Naive B cell (primary cell): ENCODE measurements at regions not wholly inside any gene's neighbourhood (a gene's known extent, or its start where the extent isn't known, plus 50 kb on each side); places are given as distances from the start of the nearest gene placed in this dataset.
"Not testable (repeated sequence)": the region's sequence is repeated elsewhere in the genome, so short reads cannot be mapped to it uniquely, and the experiment has no call there.

ENCODE experiments used
- ATAC-seq, 2 donors: fragments of 150-1000 bp; cut with Tn5 transposase; 2 replicates each; pipeline ENCODE4 v1.10.0; 2021; ENCODE audit warnings: low read depth in 2 of 2, mild to moderate bottlenecking in 2 of 2, moderate library complexity in 2 of 2
- DNase-seq: peaks from one replicate; pipeline ENCODE4 v3.0.0; 2022
- H3K27ac Mint-ChIP-seq, 6 donors: one replicate each; pipeline ENCODE4 v1.8.0; 2020 to 2022; ENCODE audit warnings: mild to moderate bottlenecking in 6 of 6, mixed read lengths in 6 of 6, moderate library complexity in 5 of 6, inconsistent platforms in 2 of 6
- H3K27me3 Mint-ChIP-seq, 3 donors: one replicate each; pipeline ENCODE4 v1.8.0; 2021 to 2022; ENCODE audit warnings: mixed read lengths in 3 of 3, mild to moderate bottlenecking in 1 of 3
- H3K36me3 Mint-ChIP-seq, 2 donors: one replicate each; pipeline ENCODE4 v1.8.0; 2020 to 2022; ENCODE audit warnings: mixed read lengths in 2 of 2, inconsistent platforms in 1 of 2, mild to moderate bottlenecking in 1 of 2
- H3K4me1 Mint-ChIP-seq, 3 donors: one replicate each; pipeline ENCODE4 v1.8.0; 2020 to 2022; ENCODE audit warnings: mixed read lengths in 3 of 3, inconsistent platforms in 1 of 3, mild to moderate bottlenecking in 1 of 3, moderate library complexity in 1 of 3
- H3K4me3 Mint-ChIP-seq, 8 donors: one replicate each; pipeline ENCODE4 v1.8.0; 2020 to 2022; ENCODE audit warnings: mild to moderate bottlenecking in 8 of 8, mixed read lengths in 8 of 8, moderate library complexity in 8 of 8, inconsistent platforms in 2 of 8
- H3K9me3 Mint-ChIP-seq, 7 donors: one replicate each; pipeline ENCODE4 v1.8.0; 2020 to 2022; ENCODE audit warnings: mixed read lengths in 7 of 7, mild to moderate bottlenecking in 5 of 7, inconsistent platforms in 2 of 7, moderate library complexity in 1 of 7

DNA sequence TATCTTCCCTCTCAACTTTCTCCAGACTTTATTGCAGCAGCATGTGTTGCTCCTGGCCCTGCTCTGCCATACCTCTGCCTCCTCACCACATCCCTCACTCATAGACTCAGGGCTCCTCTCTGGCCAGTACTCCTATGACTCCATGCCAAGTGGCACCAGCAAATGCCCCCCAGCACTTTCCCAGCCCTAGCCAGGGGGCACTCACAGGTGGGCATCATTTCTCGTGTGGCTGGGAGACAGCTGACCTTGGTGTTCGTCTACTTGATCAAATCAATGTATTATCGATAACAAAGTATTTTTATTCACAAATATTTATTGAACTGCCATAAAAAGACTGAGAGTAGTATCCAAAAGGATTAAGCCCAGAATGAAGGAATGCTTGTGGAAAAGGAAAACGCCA lies 418.2 kb downstream of the FAM72C start:
- no peak for DNase-seq
- no peaks in the 10 kb centered on the region for H3K36me3 Mint-ChIP-seq
- peaks cover 0 to 12% (median 6%) of the 10 kb centered on the region in 3 donors for H3K27me3 Mint-ChIP-seq
- no peak for ATAC-seq
- no peak overlapping the region for H3K4me3 Mint-ChIP-seq
- peaks cover 0 to 10% (median 4%) of the 10 kb centered on the region in 7 donors for H3K9me3 Mint-ChIP-seq
- no peak overlapping the region for H3K27ac Mint-ChIP-seq
- no peaks in the 10 kb centered on the region for H3K4me1 Mint-ChIP-seq

DNA sequence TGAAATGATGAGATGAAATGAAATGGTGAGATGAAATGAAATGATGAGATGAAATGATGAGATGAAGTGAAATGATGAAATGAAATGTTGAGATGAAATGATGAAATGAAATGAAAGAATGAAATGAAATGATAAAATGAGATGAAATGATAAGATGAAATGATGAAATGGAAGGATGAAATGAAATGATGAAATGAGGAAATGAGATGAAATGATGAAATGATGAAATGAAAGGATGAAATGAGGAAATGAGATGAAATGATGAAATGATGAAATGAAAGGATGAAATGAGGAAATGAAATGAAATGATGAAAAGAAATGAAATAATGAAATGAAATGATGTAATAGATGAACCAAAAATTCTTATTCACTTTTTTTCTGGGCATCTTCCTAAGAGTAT lies 467.1 kb downstream of the FAM72C start:
- not testable (repeated sequence) for DNase-seq, ATAC-seq, H3K27ac Mint-ChIP-seq, H3K4me3 Mint-ChIP-seq
- Mint-ChIP-seq H3K4me1 (peaks cover 0 to 16% (median 6%) of the 10 kb centered on the region in 3 donors), H3K27me3 (peaks cover 4 to 24% (median 22%) of the 10 kb centered on the region in 3 donors), H3K9me3 (peaks cover 15 to 29% (median 24%) of the 10 kb centered on the region in 7 donors), H3K36me3 (peaks cover 18 to 33% of the 10 kb centered on the region in 2 donors)

DNA sequence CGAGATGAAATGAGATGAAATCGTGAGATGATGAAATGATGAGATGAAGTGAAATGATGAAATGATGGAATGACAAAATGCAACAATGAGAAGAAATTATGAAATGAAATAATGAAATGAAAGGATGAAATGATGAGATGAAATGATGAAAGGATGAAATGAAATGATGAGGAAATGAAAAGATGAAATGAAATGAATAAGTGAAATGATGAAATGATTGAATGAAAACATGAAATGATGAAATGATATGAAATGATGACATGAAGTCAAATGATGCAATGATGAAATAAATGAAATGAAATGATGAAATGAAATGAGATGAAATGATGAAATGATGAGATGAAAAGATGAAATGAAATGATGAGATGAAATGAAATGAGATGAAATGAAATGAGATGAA lies 467.7 kb downstream of the FAM72C start:
- peaks cover 4 to 24% (median 22%) of the 10 kb centered on the region in 3 donors for H3K27me3 Mint-ChIP-seq
- peak overlapping the region in 1 of 6 donors; percentile 51 for H3K27ac Mint-ChIP-seq
- not testable (repeated sequence) for DNase-seq, ATAC-seq, H3K4me3 Mint-ChIP-seq
- H3K4me1 Mint-ChIP-seq: peaks cover 0 to 16% (median 6%) of the 10 kb centered on the region in 3 donors
- peaks cover 18 to 33% of the 10 kb centered on the region in 2 donors for H3K36me3 Mint-ChIP-seq
- H3K9me3 Mint-ChIP-seq: peaks cover 15 to 29% (median 24%) of the 10 kb centered on the region in 7 donors

DNA sequence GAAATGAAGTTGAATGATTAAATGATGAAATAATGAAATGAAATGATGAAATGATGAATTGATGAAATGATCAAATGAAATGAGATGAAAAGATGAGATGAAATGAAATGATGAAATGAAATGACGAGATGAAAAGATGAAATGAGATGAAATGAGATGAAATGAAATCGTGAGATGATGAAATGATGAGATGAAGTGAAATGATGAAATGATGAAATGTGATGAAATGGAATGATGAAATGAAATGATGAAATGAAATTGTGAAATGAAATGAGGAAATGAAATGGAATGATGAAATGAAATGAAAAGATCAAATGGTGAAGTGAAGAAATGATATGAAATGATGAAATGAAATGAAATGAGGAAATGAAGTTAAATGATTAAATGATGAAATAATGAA lies 468.7 kb downstream of the FAM72C start:
- ATAC-seq, DNase-seq, H3K4me3 Mint-ChIP-seq: not testable (repeated sequence)
- Mint-ChIP-seq H3K4me1 (peaks cover 0 to 16% (median 6%) of the 10 kb centered on the region in 3 donors), H3K9me3 (peaks cover 15 to 29% (median 24%) of the 10 kb centered on the region in 7 donors), H3K36me3 (peaks cover 18 to 33% of the 10 kb centered on the region in 2 donors), H3K27ac (peak overlapping the region in 3 of 6 donors; percentile 75 to 95 (median 80)), H3K27me3 (peaks cover 4 to 24% (median 22%) of the 10 kb centered on the region in 3 donors)

GRCh38 chr1:143502038-143502437 lies 469.7 kb downstream of the FAM72C start:
- Mint-ChIP-seq H3K27ac (peak overlapping the region in 5 of 6 donors; percentile 0 to 83 (median 66)), H3K4me1 (peaks cover 0 to 16% (median 6%) of the 10 kb centered on the region in 3 donors), H3K36me3 (peaks cover 18 to 33% of the 10 kb centered on the region in 2 donors), H3K9me3 (peaks cover 15 to 29% (median 24%) of the 10 kb centered on the region in 7 donors), H3K27me3 (peaks cover 4 to 24% (median 22%) of the 10 kb centered on the region in 3 donors)
- ATAC-seq, DNase-seq, H3K4me3 Mint-ChIP-seq: not testable (repeated sequence)

DNA sequence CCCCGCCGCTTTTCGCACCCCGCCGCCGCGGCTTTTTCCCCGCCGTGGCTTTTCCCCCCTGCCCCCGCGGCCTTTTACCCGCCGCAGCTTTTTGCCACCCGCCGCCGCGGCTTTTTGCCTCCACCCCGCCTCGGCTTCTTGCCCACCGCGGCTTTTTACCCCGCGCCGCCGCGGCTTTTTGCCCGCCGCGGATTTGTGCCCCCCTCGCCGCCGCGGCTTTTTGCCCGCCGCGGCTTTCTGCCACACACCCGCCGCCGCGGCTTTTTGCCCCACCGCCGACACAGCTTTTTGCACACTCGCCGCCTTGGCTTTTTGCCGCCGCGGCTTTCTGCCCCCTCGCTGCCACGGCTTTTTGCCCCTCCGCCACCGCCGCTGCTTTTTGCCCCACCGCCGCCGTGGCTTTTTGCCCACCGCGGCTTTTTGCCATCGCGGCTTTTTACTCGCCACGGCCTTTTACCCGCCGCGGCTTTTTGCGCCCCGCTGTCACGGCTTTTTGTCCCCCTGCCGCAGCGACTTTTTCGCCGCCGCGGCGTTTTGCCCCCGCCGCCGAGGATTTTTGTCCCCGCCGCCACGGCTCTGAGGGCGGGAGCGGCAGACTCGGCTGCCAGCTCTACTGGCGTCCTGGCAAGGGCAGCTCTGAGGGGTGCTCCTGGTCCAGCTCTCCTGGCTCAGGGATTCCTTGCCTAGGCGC lies 473.6 kb downstream of the FAM72C start:
- Mint-ChIP-seq H3K4me1 (peaks cover 0 to 11% (median under 1%) of the 10 kb centered on the region in 3 donors), H3K9me3 (peaks cover 9 to 16% (median 14%) of the 10 kb centered on the region in 7 donors), H3K36me3 (peaks cover 13 to 16% of the 10 kb centered on the region in 2 donors), H3K27me3 (peaks cover 4 to 16% (median 11%) of the 10 kb centered on the region in 3 donors), H3K4me3 (peak overlapping the region in 5 of 8 donors; percentile 47 to 71 (median 61))
- not testable (repeated sequence) for ATAC-seq, H3K27ac Mint-ChIP-seq, DNase-seq

DNA sequence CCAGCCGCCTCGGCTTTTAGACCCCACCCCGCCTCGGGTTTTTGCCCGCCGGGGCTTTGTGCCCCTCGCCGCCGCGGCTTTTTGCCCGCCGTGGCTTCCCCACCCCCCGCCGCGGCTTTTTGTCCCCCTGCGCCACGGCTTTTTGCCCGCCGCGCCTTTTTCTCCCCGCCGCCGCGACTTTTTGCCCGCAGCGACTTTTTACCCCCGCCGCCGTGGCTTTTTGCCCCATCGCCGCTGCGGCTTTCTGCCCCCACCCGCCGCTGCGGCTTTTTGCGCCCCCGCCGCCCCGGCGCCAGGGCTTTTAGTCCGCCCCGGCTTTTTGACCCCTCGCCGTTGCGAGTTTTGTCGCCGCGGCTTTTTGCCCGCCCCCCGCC lies 474.4 kb downstream of the FAM72C start:
- Mint-ChIP-seq H3K4me1 (peaks cover 0 to 4% (median 0%) of the 10 kb centered on the region in 3 donors), H3K9me3 (peaks cover 3 to 7% (median 6%) of the 10 kb centered on the region in 7 donors), H3K4me3 (peak overlapping the region in 4 of 8 donors; percentile 30 to 77 (median 42)), H3K36me3 (peaks cover 6 to 8% of the 10 kb centered on the region in 2 donors), H3K27ac (no peak overlapping the region), H3K27me3 (peaks cover 4 to 8% (median 6%) of the 10 kb centered on the region in 3 donors)
- DNase-seq (no peak), ATAC-seq (no peak)

- not testable (repeated sequence) for H3K36me3 Mint-ChIP-seq, H3K9me3 Mint-ChIP-seq, ATAC-seq, H3K4me1 Mint-ChIP-seq, H3K27me3 Mint-ChIP-seq, DNase-seq, H3K27ac Mint-ChIP-seq
- H3K4me3 Mint-ChIP-seq: peak overlapping the region in 6 of 8 donors; percentile 30 to 77 (median 57)
Measured at GRCh38 chr1:143496526-143497373, 475.0 kb downstream of the FAM72C start.
